K562 (cell line): ENCODE measurements at regions not wholly inside any gene's neighbourhood (a gene's known extent, or its start where the extent isn't known, plus 50 kb on each side); places are given as distances from the start of the nearest gene placed in this dataset.

Source experiments
- ATAC-seq: fragments of 200-7000 bp; cut with Tn5 transposase; 3 replicates; pipeline ENCODE4 v1.9.1; 2020; ENCODE audit warnings: moderate library complexity
- BruUV-seq: library from RNA; stranded (reverse); fragments of 400-500 nt; replicated peaks from 2 replicates; lab custom pipeline; 2021; lab: Mats Ljungman, UMichigan
- CTCF ChIA-PET: fragments of 300-600 bp; formaldehyde crosslinking; extraction: SDS; loops from one replicate; lab custom pipeline; 2021; ENCODE audit warnings: low intra/inter-chr PET ratio; lab: Yijun Ruan, JAX
- POLR2A ChIA-PET: fragments of 300-600, 350-650 bp; sonication (Branson Sonifier 250); formaldehyde crosslinking; extraction: SDS; loops from one replicate; lab custom pipeline; 2021; ENCODE audit warnings: antibody characterized with exemption, inconsistent platforms; lab: Yijun Ruan, JAX
- DNase-seq, 4 experiments: peaks; one replicate each; pipeline versions ENCODE4 v3.0.0 to v3.0.0-alpha.2; 2011 to 2018; ENCODE audit warnings: low spot score in 3 of 4, mixed read lengths in 3 of 4; ENCODE audit errors: extremely low read depth in 1 of 4
- FAIRE-seq: peaks from 2 replicates; lab custom pipeline; 2011; peaks lifted over from hg19 to GRCh38; lab: Jason Lieb, UNC
- H2AFZ ChIP-seq: 2 replicates; pipeline ENCODE4 v1.6.0; 2011; ENCODE audit warnings: low read depth, low read length, control low read depth, inconsistent platforms
- H3K27ac ChIP-seq: fragments of 200-600 bp; 3 replicates; pipeline ENCODE4 v1.8.0; 2011; ENCODE audit warnings: low read depth, mild to moderate bottlenecking, control low read depth, inconsistent platforms, low read length, moderate library complexity, mixed read lengths; ENCODE audit errors: extremely low read depth
- H3K27me3 ChIP-seq, 2 experiments: fragments of 300-600 bp in 1 of 2; 2 replicates in 1 of 2; 3 replicates in 1 of 2; pipeline versions ENCODE4 v1.6.0 to v1.8.0; 2011; ENCODE audit warnings: inconsistent platforms in 2 of 2, low read length in 2 of 2, mild to moderate bottlenecking in 1 of 2, mixed read lengths in 1 of 2, moderate library complexity in 1 of 2; ENCODE audit not compliant: control insufficient read depth in 2 of 2, insufficient read depth in 2 of 2
- H3K36me3 ChIP-seq: fragments of 300-600 bp; 3 replicates; pipeline ENCODE4 v1.8.0; 2011; ENCODE audit warnings: mild to moderate bottlenecking, low read length, inconsistent platforms; ENCODE audit not compliant: control insufficient read depth, insufficient read depth
- H3K4me1 ChIP-seq, 2 experiments: fragments of 200-600 bp in 1 of 2; replicated peaks in 1 of 2; 2 replicates in 1 of 2; 3 replicates in 1 of 2; pipeline versions ENCODE4 v1.5.1 to v1.8.0; 2011; ENCODE audit warnings: inconsistent platforms in 2 of 2, low read length in 2 of 2, mild to moderate bottlenecking in 1 of 2, mixed read lengths in 1 of 2, moderate library complexity in 1 of 2; ENCODE audit not compliant: control insufficient read depth in 2 of 2, insufficient read depth in 2 of 2
- H3K4me2 ChIP-seq: 2 replicates; pipeline ENCODE4 v1.6.1; 2011; ENCODE audit warnings: low read length, control low read depth, inconsistent platforms, mixed read lengths; ENCODE audit not compliant: insufficient read depth
- H3K4me3 ChIP-seq: fragments of 200-600 bp; sonication (generic), shearing (Covaris generic); 2 replicates; pipeline ENCODE4 v1.5.1; 2016; ENCODE audit warnings: control low read depth, inconsistent platforms
- H3K79me2 ChIP-seq: fragments of 200-600 bp; 3 replicates; pipeline ENCODE4 v1.8.0; 2011; ENCODE audit warnings: low read length, inconsistent platforms; ENCODE audit not compliant: control insufficient read depth, insufficient read depth
- H3K9ac ChIP-seq, 2 experiments: 2 replicates each; pipeline versions ENCODE4 v1.6.0 to v1.6.1; 2011; ENCODE audit warnings: low read depth in 2 of 2, low read length in 2 of 2, control low read depth in 1 of 2, inconsistent platforms in 1 of 2, mild to moderate bottlenecking in 1 of 2, mixed read lengths in 1 of 2; ENCODE audit not compliant: insufficient read depth in 1 of 2
- H3K9me1 ChIP-seq: one replicate; pipeline ENCODE4 v1.6.0; 2011; ENCODE audit warnings: inconsistent platforms, mild to moderate bottlenecking, low read length, moderate library complexity; ENCODE audit not compliant: control insufficient read depth, insufficient read depth
- H3K9me3 ChIP-seq: replicated peaks from 2 replicates; pipeline ENCODE4 v1.5.1; 2011; ENCODE audit warnings: low read depth, low read length, inconsistent platforms; ENCODE audit not compliant: control insufficient read depth, insufficient read depth
- H4K20me1 ChIP-seq: replicated peaks from 2 replicates; pipeline ENCODE4 v1.6.1; 2011; ENCODE audit warnings: low read length, inconsistent platforms, mixed read lengths; ENCODE audit not compliant: control insufficient read depth, insufficient read depth
- DMBX1 ChIP-seq: fragments of 250-450 bp; sonication (Bioruptor Pico); IDR thresholded peaks from 2 replicates; pipeline ENCODE4 v1.8.0; 2022; ENCODE audit warnings: inconsistent platforms, mild to moderate bottlenecking, moderate library complexity, borderline replicate concordance
- EGR1 ChIP-seq: fragments of 450-650 bp; conservative IDR thresholded peaks from 2 replicates; pipeline ENCODE4 v1.6.1; 2017; ENCODE audit warnings: mild to moderate bottlenecking
- GATAD2A ChIP-seq: fragments of 450-650 bp; IDR thresholded peaks from 2 replicates; pipeline ENCODE4 v1.6.1; 2017
- HCFC1 ChIP-seq: IDR thresholded peaks from 2 replicates; pipeline ENCODE4 v1.6.1; 2012; ENCODE audit warnings: low read depth, low read length, improper control_type of control experiment
- HDAC1 ChIP-seq, 2 experiments: fragments of 450-650 bp; IDR thresholded peaks; 2 replicates each; pipeline ENCODE4 v1.6.1; 2016 to 2017; ENCODE audit warnings: inconsistent platforms in 1 of 2, mild to moderate bottlenecking in 1 of 2, moderate library complexity in 1 of 2
- HMG20B ChIP-seq: fragments of 250-450 bp; sonication (Bioruptor Pico); IDR thresholded peaks from 2 replicates; pipeline ENCODE4 v1.5.0; 2021; ENCODE audit warnings: mild to moderate bottlenecking
- HOMEZ ChIP-seq: fragments of 250-450 bp; sonication (Bioruptor Pico); IDR thresholded peaks from 2 replicates; pipeline ENCODE4 v1.4.0; 2020; ENCODE audit warnings: mild to moderate bottlenecking, moderate library complexity
- NRF1 ChIP-seq, 2 experiments: fragments of 450-650 bp; IDR thresholded peaks in 1 of 2; conservative IDR thresholded peaks in 1 of 2; 2 replicates each; pipeline ENCODE4 v1.6.1; 2014; ENCODE audit warnings: mild to moderate bottlenecking in 2 of 2
- TCF7 ChIP-seq: sonication (generic); IDR thresholded peaks from 2 replicates; pipeline ENCODE4 v1.6.1; 2016; ENCODE audit warnings: antibody characterized with exemption, borderline replicate concordance
- TSC22D4 ChIP-seq: fragments of 450-650 bp; IDR thresholded peaks from 2 replicates; pipeline ENCODE4 v1.6.1; 2016; ENCODE audit warnings: missing genetic modification characterization, missing biosample characterization, control low read depth
- ZNF212 ChIP-seq: fragments of 450-650 bp; formaldehyde crosslinking; IDR thresholded peaks from 2 replicates; pipeline ENCODE4 v1.4.0; 2020; ENCODE audit warnings: mild to moderate bottlenecking
- WGBS: fragments of 100-300 bp; shearing (Covaris generic); methylation state at CpG from one replicate; pipeline ENCODE4 v1.1.6; 2016; ENCODE audit warnings: low coverage, mixed read lengths; ENCODE audit not compliant: insufficient coverage; ENCODE audit errors: missing lambda C conversion rate; 5-methylcytosine and 5-hydroxymethylcytosine counted together
- in situ Hi-C: fragments of 300-500 bp; cut with MboI; formaldehyde crosslinking; loops from 4 replicates; pipeline ENCODE4 v1.15.0; 2018; ENCODE audit warnings: inconsistent platforms, mixed read lengths
- intact Hi-C: fragments of 100-400 bp; cut with micrococcal nuclease; formaldehyde crosslinking; loops from 2 replicates; pipeline ENCODE4 v1.14.2; 2022

- H3K9me1 ChIP-seq, result no peaks in the 10 kb centered on the region
- H3K36me3 ChIP-seq, result no peaks in the 10 kb centered on the region
- no peaks in the 10 kb centered on the region for H3K4me1 ChIP-seq
- intact Hi-C loops (no loop called here), in situ Hi-C loops (no loop called here)
- H3K4me3 ChIP-seq, result no peak overlapping the region
- no peak overlapping the region for H3K4me2 ChIP-seq
- no peak for DNase-seq
- no peak overlapping the region for H3K9ac ChIP-seq
- no peak overlapping the region for H3K27ac ChIP-seq
- no peak for ATAC-seq
- CTCF ChIA-PET, result no interaction called here
- no peak for TF ChIP-seq HOMEZ (CRISPR knock-in tag)
- peak; percentile 58 to 67 for TF ChIP-seq NRF1 (conservative IDR thresholded peaks at IDR 0.05 in 1 of 2, IDR thresholded peaks at IDR 0.05 in 1 of 2)
- no peaks in the 10 kb centered on the region for H3K9me3 ChIP-seq
- no peak overlapping the region for H2AFZ ChIP-seq
- H3K27me3 ChIP-seq, result no peaks in the 10 kb centered on the region
- no peaks in the 10 kb centered on the region for H3K79me2 ChIP-seq
- H4K20me1 ChIP-seq, result no peaks in the 10 kb centered on the region
- BruUV-seq, result no TSS peak
- no peak for FAIRE-seq
- POLR2A ChIA-PET, result no interaction called here
- WGBS, result 0% methylated on average over 4 of the region's 5 CpGs
Measured at GRCh38 chr12:34233618-34234017, 211.3 kb downstream of the ALG10 start.

GRCh38 chr12:34236073-34236472 lies 213.8 kb downstream of the ALG10 start:
- POLR2A ChIA-PET, result no interaction called here
- DNase-seq, result no peak
- intact Hi-C loops (no loop called here), in situ Hi-C loops (no loop called here)
- 6% methylated on average over 3 of the region's 3 CpGs for WGBS
- no peak for TF ChIP-seq ZNF212 (CRISPR knock-in tag)
- peak in 1 of 2 experiments; percentile 36; a peak in 1 of 4 replicates for TF ChIP-seq HDAC1 (IDR thresholded peaks at IDR 0.05)
- 0 out of 2 replicates have a peak, but pooled peaks have one; percentile 24 for TF ChIP-seq TSC22D4 (tag)
- TF ChIP-seq DMBX1 (CRISPR knock-in tag), result no peak
- TF ChIP-seq GATAD2A, result no peak
- TF ChIP-seq EGR1, result no peak
- no peak for TF ChIP-seq HCFC1
- no peak for TF ChIP-seq TCF7
- no peak for TF ChIP-seq HMG20B
- no peaks in the 10 kb centered on the region for H3K9me1 ChIP-seq
- H3K4me2 ChIP-seq, result no peak overlapping the region
- FAIRE-seq, result peak; percentile 49
- no peaks in the 10 kb centered on the region for H3K9me3 ChIP-seq
- no peaks in the 10 kb centered on the region for H3K79me2 ChIP-seq
- H3K27me3 ChIP-seq, result no peaks in the 10 kb centered on the region; a peak in 1 of 5 replicates
- no peaks in the 10 kb centered on the region for H3K4me1 ChIP-seq
- no peaks in the 10 kb centered on the region for H3K36me3 ChIP-seq
- no peaks in the 10 kb centered on the region for H4K20me1 ChIP-seq
- CTCF ChIA-PET, result no interaction called here
- H3K27ac ChIP-seq, result no peak overlapping the region
- H3K4me3 ChIP-seq, result no peak overlapping the region
- no peak overlapping the region for H3K9ac ChIP-seq
- H2AFZ ChIP-seq, result no peak overlapping the region
- BruUV-seq, result no TSS peak
- no peak for ATAC-seq
